ENCODE measurements at regions not wholly inside any gene's neighbourhood (a gene's known extent, or its start where the extent isn't known, plus 50 kb on each side); places are given as distances from the start of the nearest gene placed in this dataset.

- DNase-seq, result no peak
These were observed 51.0 kb upstream of the PAPPA start for GRCh38 chr9:116102596-116102995.
